ENCODE measurements at regions not wholly inside any gene's neighbourhood (a gene's known extent, or its start where the extent isn't known, plus 50 kb on each side); places are given as distances from the start of the nearest gene placed in this dataset.
"Not testable (repeated sequence)": the region's sequence is repeated elsewhere in the genome, so short reads cannot be mapped to it uniquely, and the experiment has no call there.

DNA sequence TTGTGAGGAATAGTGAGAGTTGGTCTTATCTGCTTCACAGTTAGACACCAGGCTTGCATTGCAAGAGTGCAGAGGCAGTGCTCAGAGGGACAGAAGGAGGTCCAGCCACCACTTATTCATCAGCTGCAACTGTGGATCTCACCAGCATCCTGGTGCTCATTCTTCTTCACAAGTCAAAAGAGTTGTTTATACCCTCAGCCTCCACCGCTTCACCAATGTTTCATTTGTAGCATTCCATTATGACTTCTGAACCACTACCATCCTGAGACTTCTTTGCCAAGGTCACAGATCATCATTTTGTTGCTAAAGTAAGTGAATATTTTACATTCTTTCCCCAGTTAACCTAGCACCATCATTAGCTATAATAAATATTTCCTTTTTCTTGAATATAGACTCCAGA, 230.5 kb upstream of the KITLG start:
- Histone ChIP-seq H3K27me3 (ENCODE audit: insufficient read depth, low read depth) (no peaks in the 10 kb centered on the region), H3K36me3 (ENCODE audit: low read depth) (no peaks in the 10 kb centered on the region), H3K4me3 (no peak overlapping the region), H3K9me3 (ENCODE audit: insufficient read depth, low read depth) (no peaks in the 10 kb centered on the region), H3K27ac (no peak overlapping the region), H3K79me2 (ENCODE audit: low read depth) (no peaks in the 10 kb centered on the region), H4K20me1 (ENCODE audit: insufficient read depth) (no peaks in the 10 kb centered on the region), H3K4me1 (replicated peaks; ENCODE audit: insufficient read depth) (peaks cover 8% of the 10 kb centered on the region), H3K9me2 (ENCODE audit: insufficient read depth) (no peaks in the 10 kb centered on the region; the same call in 1 of the 2 replicates), H2AFZ (no peak overlapping the region), H3K4me2 (no peak overlapping the region), H3F3A (ENCODE audit: insufficient read depth, low read depth) (no peaks in the 10 kb centered on the region; the same call in 1 of the 2 replicates)
- DNase-seq: no peak
- ChIA-PET POLR2A (ENCODE audit: unreplicated experiment) (interaction anchor here (0.6 kb wide), 1 partner anchor 414 kb away, joined by 4 read pairs; no protein-coding TSS in a partner anchor), CTCF (no interaction called here)
- TF ChIP-seq, protein P1, sequence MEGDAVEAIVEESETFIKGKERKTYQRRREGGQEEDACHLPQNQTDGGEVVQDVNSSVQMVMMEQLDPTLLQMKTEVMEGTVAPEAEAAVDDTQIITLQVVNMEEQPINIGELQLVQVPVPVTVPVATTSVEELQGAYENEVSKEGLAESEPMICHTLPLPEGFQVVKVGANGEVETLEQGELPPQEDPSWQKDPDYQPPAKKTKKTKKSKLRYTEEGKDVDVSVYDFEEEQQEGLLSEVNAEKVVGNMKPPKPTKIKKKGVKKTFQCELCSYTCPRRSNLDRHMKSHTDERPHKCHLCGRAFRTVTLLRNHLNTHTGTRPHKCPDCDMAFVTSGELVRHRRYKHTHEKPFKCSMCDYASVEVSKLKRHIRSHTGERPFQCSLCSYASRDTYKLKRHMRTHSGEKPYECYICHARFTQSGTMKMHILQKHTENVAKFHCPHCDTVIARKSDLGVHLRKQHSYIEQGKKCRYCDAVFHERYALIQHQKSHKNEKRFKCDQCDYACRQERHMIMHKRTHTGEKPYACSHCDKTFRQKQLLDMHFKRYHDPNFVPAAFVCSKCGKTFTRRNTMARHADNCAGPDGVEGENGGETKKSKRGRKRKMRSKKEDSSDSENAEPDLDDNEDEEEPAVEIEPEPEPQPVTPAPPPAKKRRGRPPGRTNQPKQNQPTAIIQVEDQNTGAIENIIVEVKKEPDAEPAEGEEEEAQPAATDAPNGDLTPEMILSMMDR (conservative IDR thresholded peaks at IDR 0.05): no peak
- no peak for TF ChIP-seq EZH2 (IDR thresholded peaks at IDR 0.05; ENCODE audit: low read depth)
- no TSS peak for BruUV-seq (replicated peaks)
- intact Hi-C loops (cut with micrococcal nuclease; ENCODE audit: unreplicated experiment): no loop called here

DNA sequence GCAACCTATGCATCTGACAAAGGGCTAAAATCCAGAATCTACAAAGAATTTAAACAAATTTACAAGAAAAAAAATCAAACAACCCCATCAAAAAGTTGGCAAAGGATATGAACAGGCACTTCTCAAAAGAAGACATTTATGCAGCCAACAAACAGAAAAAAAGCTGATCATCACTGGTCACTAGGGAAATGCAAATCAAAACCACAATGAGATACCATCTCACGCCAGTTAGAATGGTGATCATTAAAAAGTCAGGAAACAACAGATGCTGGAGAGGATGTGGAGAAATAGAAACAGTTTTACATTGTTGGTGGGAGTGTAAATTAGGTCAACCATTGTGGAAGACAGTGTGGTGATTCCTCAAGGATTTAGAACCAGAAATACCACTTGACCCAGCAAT, 229.6 kb upstream of the KITLG start:
- H3K4me3 ChIP-seq; intact Hi-C loops (cut with micrococcal nuclease; ENCODE audit: unreplicated experiment); H3K9me2 ChIP-seq (ENCODE audit: insufficient read depth); H3F3A ChIP-seq (ENCODE audit: insufficient read depth, low read depth); H3K36me3 ChIP-seq (ENCODE audit: low read depth); H3K9me3 ChIP-seq (ENCODE audit: insufficient read depth, low read depth); DNase-seq; H3K79me2 ChIP-seq (ENCODE audit: low read depth); H2AFZ ChIP-seq; CTCF ChIA-PET; H3K4me1 ChIP-seq (replicated peaks; ENCODE audit: insufficient read depth); H3K27me3 ChIP-seq (ENCODE audit: insufficient read depth, low read depth); H3K4me2 ChIP-seq; H4K20me1 ChIP-seq (ENCODE audit: insufficient read depth); BruUV-seq (replicated peaks); POLR2A ChIA-PET (ENCODE audit: unreplicated experiment); H3K27ac ChIP-seq: not testable (repeated sequence)

GRCh38 chr12:88805692-88806091, 225.4 kb upstream of the KITLG start:
- Histone ChIP-seq H3K36me3 (ENCODE audit: low read depth) (no peaks in the 10 kb centered on the region), H3K4me2 (no peak overlapping the region), H3K27me3 (ENCODE audit: insufficient read depth, low read depth) (no peaks in the 10 kb centered on the region), H4K20me1 (ENCODE audit: insufficient read depth) (no peaks in the 10 kb centered on the region), H3K9me3 (ENCODE audit: insufficient read depth, low read depth) (no peaks in the 10 kb centered on the region), H3K4me3 (no peak overlapping the region), H3K27ac (no peak overlapping the region), H2AFZ (peak overlapping the region; percentile 62), H3K79me2 (ENCODE audit: low read depth) (no peaks in the 10 kb centered on the region), H3K4me1 (replicated peaks; ENCODE audit: insufficient read depth) (no peaks in the 10 kb centered on the region), H3K9me2 (ENCODE audit: insufficient read depth) (no peaks in the 10 kb centered on the region), H3F3A (ENCODE audit: insufficient read depth, low read depth) (no peaks in the 10 kb centered on the region)
- ChIA-PET POLR2A (ENCODE audit: unreplicated experiment) (no interaction called here), CTCF (no interaction called here)
- intact Hi-C loops (cut with micrococcal nuclease; ENCODE audit: unreplicated experiment): no loop called here
- BruUV-seq (replicated peaks): no TSS peak
- no peak for DNase-seq
- no peak for TF ChIP-seq EZH2 (IDR thresholded peaks at IDR 0.05; ENCODE audit: low read depth)
- TF ChIP-seq, protein P1 (conservative IDR thresholded peaks at IDR 0.05): no peak

GRCh38 chr12:88805286-88805685, 225.0 kb upstream of the KITLG start:
- no peaks in the 10 kb centered on the region for H3K36me3 ChIP-seq (ENCODE audit: low read depth)
- H3K4me3 ChIP-seq: no peak overlapping the region
- no peak overlapping the region for H3K4me2 ChIP-seq
- no peaks in the 10 kb centered on the region for H3K79me2 ChIP-seq (ENCODE audit: low read depth)
- ChIA-PET POLR2A (ENCODE audit: unreplicated experiment) (no interaction called here), CTCF (no interaction called here)
- no peaks in the 10 kb centered on the region for H3F3A ChIP-seq (ENCODE audit: insufficient read depth, low read depth)
- H3K9me2 ChIP-seq (ENCODE audit: insufficient read depth): no peaks in the 10 kb centered on the region
- no TSS peak for BruUV-seq (replicated peaks)
- H3K9me3 ChIP-seq (ENCODE audit: insufficient read depth, low read depth): no peaks in the 10 kb centered on the region
- no peak overlapping the region for H3K27ac ChIP-seq
- intact Hi-C loops (cut with micrococcal nuclease; ENCODE audit: unreplicated experiment): no loop called here
- H2AFZ ChIP-seq: no peak overlapping the region; the same call in 1 of the 2 replicates
- H3K27me3 ChIP-seq (ENCODE audit: insufficient read depth, low read depth): no peaks in the 10 kb centered on the region
- no peaks in the 10 kb centered on the region for H4K20me1 ChIP-seq (ENCODE audit: insufficient read depth)
- no peaks in the 10 kb centered on the region for H3K4me1 ChIP-seq (replicated peaks; ENCODE audit: insufficient read depth)
- DNase-seq: no peak
- TF ChIP-seq EZH2 (IDR thresholded peaks at IDR 0.05; ENCODE audit: low read depth): no peak
- TF ChIP-seq, protein P1 (conservative IDR thresholded peaks at IDR 0.05): no peak
